GM19035 (cell line): ENCODE measurements at regions not wholly inside any gene's neighbourhood (a gene's known extent, or its start where the extent isn't known, plus 50 kb on each side); places are given as distances from the start of the nearest gene placed in this dataset.

ENCODE experiments used
- ATAC-seq: cut with Tn5 transposase; IDR thresholded peaks from one replicate; pipeline ENCODE4 v1.9.1; 2021; ENCODE audit not compliant: unreplicated experiment

- no peak for ATAC-seq
Observed at GRCh38 chr4:17068891-17069290, 170.4 kb upstream of the LDB2 start.

GRCh38 chr4:17068392-17068791 is 169.9 kb upstream of the LDB2 start:
- no peak for ATAC-seq

GRCh38 chr4:17066972-17067371 is 168.5 kb upstream of the LDB2 start:
- no peak for ATAC-seq

- no peak for ATAC-seq
Observed at GRCh38 chr4:17066236-17066635, 167.8 kb upstream of the LDB2 start.

- no peak for ATAC-seq
Observed at GRCh38 chr4:17065821-17066220, 167.4 kb upstream of the LDB2 start.

GRCh38 chr4:17064959-17065358 is 166.5 kb upstream of the LDB2 start:
- no peak for ATAC-seq

GRCh38 chr4:17063888-17064287 is 165.4 kb upstream of the LDB2 start:
- ATAC-seq, result no peak

GRCh38 chr4:17060230-17060629 is 161.8 kb upstream of the LDB2 start:
- ATAC-seq, result no peak

- no peak for ATAC-seq
Observed at GRCh38 chr4:17058916-17059741, 160.7 kb upstream of the LDB2 start.

GRCh38 chr4:17058536-17058915 is 160.1 kb upstream of the LDB2 start:
- no peak for ATAC-seq

- no peak for ATAC-seq
Observed at GRCh38 chr4:17057035-17057434, 158.6 kb upstream of the LDB2 start.

GRCh38 chr4:17055788-17056187 is 157.3 kb upstream of the LDB2 start:
- ATAC-seq, result no peak

- ATAC-seq, result no peak
Observed at GRCh38 chr4:17045866-17046265, 147.4 kb upstream of the LDB2 start.

GRCh38 chr4:17038510-17039176 is 140.2 kb upstream of the LDB2 start:
- ATAC-seq, result no peak

- no peak for ATAC-seq
Observed at GRCh38 chr4:17033768-17034181, 135.3 kb upstream of the LDB2 start.

- no peak for ATAC-seq
Observed at GRCh38 chr4:17033025-17033767, 134.8 kb upstream of the LDB2 start.

- ATAC-seq, result no peak
Observed at GRCh38 chr4:17030543-17030942, 132.1 kb upstream of the LDB2 start.

GRCh38 chr4:17029964-17030363 is 131.5 kb upstream of the LDB2 start:
- no peak for ATAC-seq

GRCh38 chr4:17029432-17029831 is 131.0 kb upstream of the LDB2 start:
- no peak for ATAC-seq

- ATAC-seq, result no peak
Observed at GRCh38 chr4:17027495-17027894, 129.1 kb upstream of the LDB2 start.

GRCh38 chr4:17024425-17024824 is 126.0 kb upstream of the LDB2 start:
- ATAC-seq, result no peak

GRCh38 chr4:17020901-17021300 is 122.5 kb upstream of the LDB2 start:
- no peak for ATAC-seq
